ENCODE measurements at regions not wholly inside any gene's neighbourhood (a gene's known extent, or its start where the extent isn't known, plus 50 kb on each side); places are given as distances from the start of the nearest gene placed in this dataset.

- no peak overlapping the region for H3K9ac ChIP-seq (replicated peaks; ENCODE audit: extremely low read depth, insufficient read depth, low read length)
- DNase-seq (ENCODE audit: low read depth, low spot score) (no peak), FAIRE-seq (no peak)
- H3K79me2 ChIP-seq (ENCODE audit: control insufficient read depth, insufficient read depth, low read length), result no peaks in the 10 kb centered on the region
- dilution Hi-C loops (cut with MboI; ENCODE audit: extremely low pct_ligation_motif_present, low sequenced_read_pairs) (no loop called here), intact Hi-C loops (cut with micrococcal nuclease) (no loop called here)
- H3K27ac ChIP-seq (ENCODE audit: insufficient read depth, low read depth, low read length), result no peak overlapping the region
- no peak overlapping the region for H3K4me2 ChIP-seq (ENCODE audit: insufficient read depth, low read length)
- H3K4me1 ChIP-seq (ENCODE audit: control insufficient read depth, extremely low read depth, insufficient read depth, low read length), result no peaks in the 10 kb centered on the region
- ChIA-PET CTCF (no interaction called here), POLR2A (interaction anchor here (0.6 kb wide), 1 partner anchor 1205 kb away, joined by 3 read pairs; no protein-coding TSS in a partner anchor)
- BruUV-seq (replicated peaks), result no TSS peak
- TF ChIP-seq CTCF (IDR thresholded peaks at IDR 0.05; ENCODE audit: extremely low read depth in 1 of 2, insufficient read depth in 1 of 2, low read depth in 1 of 2, low read length in 2 of 2) (no peak), MYC (IDR thresholded peaks at IDR 0.05; ENCODE audit: low read depth, low read length) (no peak), POLR2AphosphoS5 (IDR thresholded peaks at IDR 0.05; ENCODE audit: insufficient read depth, low read depth, low read length) (no peak), JUN (IDR thresholded peaks at IDR 0.05; ENCODE audit: borderline replicate concordance, insufficient read depth, insufficient read length, low read depth) (no peak), EZH2 (IDR thresholded peaks at IDR 0.05; ENCODE audit: borderline replicate concordance, low read depth, low read length, severe bottlenecking) (no peak), POLR2A (IDR thresholded peaks at IDR 0.05; ENCODE audit: low read depth, low read length) (no peak), FOS (IDR thresholded peaks at IDR 0.05; ENCODE audit: borderline replicate concordance, insufficient read depth, low read length) (no peak), MAX (IDR thresholded peaks at IDR 0.05; ENCODE audit: insufficient read depth, insufficient read length) (no peak)
- H3K9me1 ChIP-seq (replicated peaks; ENCODE audit: control insufficient read depth, extremely low read depth, insufficient read depth, low read length), result no peaks in the 10 kb centered on the region
- H3K9me3 ChIP-seq (replicated peaks; ENCODE audit: control insufficient read depth, insufficient read depth, low read length), result no peaks in the 10 kb centered on the region
- no peak overlapping the region for H3K4me3 ChIP-seq (replicated peaks in 1 of 3; ENCODE audit: insufficient read depth in 1 of 3, low read depth in 1 of 3, low read length in 3 of 3)
- H3K27me3 ChIP-seq (ENCODE audit: control insufficient read depth in 2 of 2, insufficient read depth in 2 of 2, low read length in 2 of 2), result no peaks in the 10 kb centered on the region
- H3K36me3 ChIP-seq (ENCODE audit: control insufficient read depth in 2 of 2, extremely low read depth in 1 of 2, insufficient read depth in 2 of 2, low read length in 2 of 2), result no peaks in the 10 kb centered on the region
- H4K20me1 ChIP-seq (replicated peaks; ENCODE audit: control insufficient read depth, extremely low read depth, insufficient read depth, low read length), result no peaks in the 10 kb centered on the region
- no peak overlapping the region for H2AFZ ChIP-seq (ENCODE audit: low read depth, low read length)
Observed at GRCh38 chr2:185268651-185269050, 470.0 kb upstream of the FSIP2 start.

All from endothelial cell of umbilical vein (primary cell).